ENCODE measurements at regions not wholly inside any gene's neighbourhood (a gene's known extent, or its start where the extent isn't known, plus 50 kb on each side); places are given as distances from the start of the nearest gene placed in this dataset.

- no peak for TF ChIP-seq POLR2AphosphoS5 (IDR thresholded peaks at IDR 0.05; ENCODE audit: low read depth, low read length)
- no peak for TF ChIP-seq REST (IDR thresholded peaks at IDR 0.05; ENCODE audit: insufficient read depth in 1 of 2, low read depth in 2 of 2, low read length in 2 of 2)
- TF ChIP-seq TAF1 (IDR thresholded peaks at IDR 0.05; ENCODE audit: borderline replicate concordance, insufficient read depth, low read length) = no peak
Measured at GRCh38 chr16:6148361-6148760, 1050.8 kb upstream of the EEF2KMT start.
